ENCODE measurements at regions not wholly inside any gene's neighbourhood (a gene's known extent, or its start where the extent isn't known, plus 50 kb on each side); places are given as distances from the start of the nearest gene placed in this dataset.

- FAIRE-seq, result no peak
Measured at GRCh38 chr20:60292001-60292520, 333.8 kb downstream of the CDH26 start.

- no peak for FAIRE-seq
Measured at GRCh38 chr20:60294632-60295031, 336.4 kb downstream of the CDH26 start.

- FAIRE-seq, result no peak
Measured at GRCh38 chr20:60295214-60295613, 337.0 kb downstream of the CDH26 start.

- no peak for FAIRE-seq
Measured at GRCh38 chr20:60297649-60298048, 339.4 kb downstream of the CDH26 start.

- FAIRE-seq, result no peak
Measured at GRCh38 chr20:60298647-60299046, 340.4 kb downstream of the CDH26 start.

GRCh38 chr20:60299951-60300350, 341.7 kb downstream of the CDH26 start:
- no peak for FAIRE-seq

GRCh38 chr20:60300374-60300773, 342.2 kb downstream of the CDH26 start:
- no peak for FAIRE-seq

- no peak for FAIRE-seq
Measured at GRCh38 chr20:60302875-60303274, 344.7 kb downstream of the CDH26 start.

GRCh38 chr20:60304026-60304590, 345.9 kb downstream of the CDH26 start:
- no peak for FAIRE-seq

- no peak for FAIRE-seq
Measured at GRCh38 chr20:60304931-60305330, 346.7 kb downstream of the CDH26 start.

- FAIRE-seq, result no peak
Measured at GRCh38 chr20:60306105-60306504, 347.9 kb downstream of the CDH26 start.

- FAIRE-seq, result no peak
Measured at GRCh38 chr20:60306551-60306950, 348.3 kb downstream of the CDH26 start.

- no peak for FAIRE-seq
Measured at GRCh38 chr20:60310560-60311349, 352.5 kb downstream of the CDH26 start.

GRCh38 chr20:60313191-60313590, 355.0 kb downstream of the CDH26 start:
- no peak for FAIRE-seq

GRCh38 chr20:60313614-60314013, 355.4 kb downstream of the CDH26 start:
- FAIRE-seq, result no peak

GRCh38 chr20:60314727-60315126, 356.5 kb downstream of the CDH26 start:
- FAIRE-seq, result no peak

GRCh38 chr20:60316476-60317158, 358.4 kb downstream of the CDH26 start:
- no peak for FAIRE-seq

GRCh38 chr20:60317401-60317800, 359.2 kb downstream of the CDH26 start:
- FAIRE-seq, result no peak

GRCh38 chr20:60321601-60322000, 363.4 kb downstream of the CDH26 start:
- no peak for FAIRE-seq

- FAIRE-seq, result no peak
Measured at GRCh38 chr20:60326821-60327220, 368.6 kb downstream of the CDH26 start.

GRCh38 chr20:60327971-60328660, 369.9 kb downstream of the CDH26 start:
- FAIRE-seq, result no peak

- no peak for FAIRE-seq
Measured at GRCh38 chr20:60330461-60330860, 372.2 kb downstream of the CDH26 start.

GRCh38 chr20:60331688-60332300, 373.6 kb downstream of the CDH26 start:
- FAIRE-seq, result no peak

Measured in G401.6 (cell line).